Vagina (tissue), 2 donors: ENCODE measurements at regions not wholly inside any gene's neighbourhood (a gene's known extent, or its start where the extent isn't known, plus 50 kb on each side); places are given as distances from the start of the nearest gene placed in this dataset.

Source experiments
- DNase-seq, 2 donors: peaks; one replicate each; pipeline ENCODE4 v3.0.0-alpha.2; 2017; ENCODE audit errors: extremely low spot score in 2 of 2
- H3K27ac ChIP-seq: fragments of 200-600 bp; sonication (generic); one replicate; pipeline ENCODE4 v1.5.1; 2019
- H3K27me3 ChIP-seq: fragments of 200-600 bp; sonication (generic); one replicate; pipeline ENCODE4 v1.5.1; 2019
- H3K36me3 ChIP-seq, 2 donors: fragments of 200-600 bp; sonication (generic); one replicate each; pipeline ENCODE4 v1.5.1; 2017 to 2019
- H3K4me1 ChIP-seq: fragments of 200-600 bp; sonication (generic); one replicate; pipeline ENCODE4 v1.5.1; 2019
- H3K4me3 ChIP-seq, 2 donors: fragments of 200-600 bp; sonication (generic); 1 replicate in 1 of 2; 2 replicates in 1 of 2; pipeline ENCODE4 v1.5.1; 2016 to 2019
- H3K9me3 ChIP-seq: fragments of 200-600 bp; sonication (generic); one replicate; pipeline ENCODE4 v1.5.1; 2019
- CTCF ChIP-seq, 3 experiments: fragments of 450-650 bp in 2 of 3; fragments of 200-600 bp in 1 of 3; sonication (generic) in 1 of 3; IDR thresholded peaks; one replicate each; pipeline ENCODE4 v1.5.1; 2017 to 2019; ENCODE audit warnings: antibody characterized with exemption in 3 of 3, mild to moderate bottlenecking in 2 of 3, moderate library complexity in 2 of 3
- POLR2A ChIP-seq, 2 donors: fragments of 450-650 bp; IDR thresholded peaks; one replicate each; pipeline ENCODE4 v1.6.1; 2017; ENCODE audit warnings: antibody characterized with exemption in 2 of 2, mild to moderate bottlenecking in 2 of 2, moderate library complexity in 2 of 2
- POLR2AphosphoS5 ChIP-seq, 2 donors: sonication (generic); formaldehyde crosslinking; IDR thresholded peaks; one replicate each; pipeline ENCODE4 v1.9.0; 2017; ENCODE audit warnings: antibody characterized with exemption in 2 of 2, mild to moderate bottlenecking in 2 of 2, low read depth in 1 of 2; ENCODE audit not compliant: insufficient read depth in 1 of 2
- intact Hi-C: fragments of 100-400 bp; cut with DNase I; formaldehyde crosslinking; loops from one replicate; pipeline ENCODE4 v1.15.1; 2023

DNA sequence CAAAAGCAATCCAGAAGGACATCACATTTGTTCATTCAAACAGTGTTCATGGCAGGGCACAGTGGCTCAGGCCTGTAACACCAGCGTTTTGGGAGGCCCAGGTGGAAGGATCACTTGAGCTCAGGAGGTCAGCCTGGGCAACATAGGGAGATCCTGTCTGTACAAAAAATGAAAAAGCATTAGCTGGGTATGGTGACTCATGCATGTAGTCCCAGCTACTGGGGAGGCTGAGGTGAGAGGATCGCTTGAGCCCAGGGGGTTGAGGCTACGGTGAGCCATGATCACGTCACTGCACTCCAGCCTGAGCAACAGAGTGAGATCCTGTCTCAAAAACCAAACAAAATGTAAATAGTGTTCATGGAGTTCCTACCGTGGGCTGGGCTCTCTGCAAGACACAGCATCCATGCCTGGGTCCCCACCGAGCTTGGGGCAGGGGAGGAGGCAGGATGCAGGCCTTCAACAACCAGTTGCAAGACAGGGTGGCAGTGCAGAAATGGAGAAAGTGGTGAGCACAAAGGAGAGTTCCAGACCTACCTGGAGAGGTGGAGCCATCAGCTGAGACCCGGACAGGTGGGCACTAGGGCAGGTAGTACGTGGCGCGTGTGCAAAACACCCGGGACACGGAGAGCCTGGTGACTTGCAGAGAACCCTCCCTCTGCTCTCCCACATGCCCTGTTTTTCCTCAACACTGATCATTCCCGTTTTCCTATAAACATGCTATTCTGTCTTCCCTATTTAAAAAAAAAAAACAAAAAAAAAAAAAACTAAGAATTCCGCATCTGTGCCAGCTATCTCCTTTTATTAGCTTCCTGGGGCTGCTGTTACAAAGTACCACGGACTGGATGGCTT lies 138.9 kb downstream of the TOMM20 start:
- no peaks in the 10 kb centered on the region for H3K9me3 ChIP-seq
- H3K4me1 ChIP-seq: peaks cover 47% of the 10 kb centered on the region
- intact Hi-C loops: loop anchor here (10.0 kb wide), 1 partner anchor 455 kb away; no protein-coding TSS in a partner anchor
- no peaks in the 10 kb centered on the region for H3K27me3 ChIP-seq
- DNase-seq: no peak
- H3K27ac ChIP-seq: peak overlapping the region; percentile 60
- H3K4me3 ChIP-seq: no peak overlapping the region
- TF ChIP-seq POLR2A (IDR thresholded peaks at IDR 0.05) (no peak), POLR2AphosphoS5 (IDR thresholded peaks at IDR 0.05; ENCODE audit: insufficient read depth in 1 of 2, low read depth in 1 of 2) (peak in 1 of 2 donors; percentile 35)
- no peaks in the 10 kb centered on the region for H3K36me3 ChIP-seq

GRCh38 chr1:234989019-234989418 lies 139.6 kb downstream of the TOMM20 start:
- Histone ChIP-seq H3K27me3 (no peaks in the 10 kb centered on the region), H3K9me3 (no peaks in the 10 kb centered on the region), H3K36me3 (no peaks in the 10 kb centered on the region), H3K4me3 (no peak overlapping the region), H3K4me1 (peaks cover 54% of the 10 kb centered on the region), H3K27ac (peak overlapping the region; percentile 60)
- DNase-seq: no peak
- intact Hi-C loops: loop anchor here (10.0 kb wide), 1 partner anchor 454 kb away; no protein-coding TSS in a partner anchor
- TF ChIP-seq POLR2A (IDR thresholded peaks at IDR 0.05): no peak
- TF ChIP-seq POLR2AphosphoS5 (IDR thresholded peaks at IDR 0.05; ENCODE audit: insufficient read depth in 1 of 2, low read depth in 1 of 2): no peak
- no peak for TF ChIP-seq CTCF (IDR thresholded peaks at IDR 0.05)

GRCh38 chr1:234988536-234988935 lies 140.1 kb downstream of the TOMM20 start:
- no peak for TF ChIP-seq POLR2AphosphoS5 (IDR thresholded peaks at IDR 0.05; ENCODE audit: insufficient read depth in 1 of 2, low read depth in 1 of 2)
- no peak for TF ChIP-seq CTCF (IDR thresholded peaks at IDR 0.05)
- no peak for TF ChIP-seq POLR2A (IDR thresholded peaks at IDR 0.05)
- H3K4me1 ChIP-seq: peaks cover 59% of the 10 kb centered on the region
- no peak overlapping the region for H3K4me3 ChIP-seq
- no peaks in the 10 kb centered on the region for H3K9me3 ChIP-seq
- H3K27ac ChIP-seq: peak overlapping the region; percentile 86
- intact Hi-C loops: loop anchor here (10.0 kb wide), 1 partner anchor 454 kb away; no protein-coding TSS in a partner anchor
- H3K36me3 ChIP-seq: no peaks in the 10 kb centered on the region
- DNase-seq: no peak
- H3K27me3 ChIP-seq: no peaks in the 10 kb centered on the region

DNA sequence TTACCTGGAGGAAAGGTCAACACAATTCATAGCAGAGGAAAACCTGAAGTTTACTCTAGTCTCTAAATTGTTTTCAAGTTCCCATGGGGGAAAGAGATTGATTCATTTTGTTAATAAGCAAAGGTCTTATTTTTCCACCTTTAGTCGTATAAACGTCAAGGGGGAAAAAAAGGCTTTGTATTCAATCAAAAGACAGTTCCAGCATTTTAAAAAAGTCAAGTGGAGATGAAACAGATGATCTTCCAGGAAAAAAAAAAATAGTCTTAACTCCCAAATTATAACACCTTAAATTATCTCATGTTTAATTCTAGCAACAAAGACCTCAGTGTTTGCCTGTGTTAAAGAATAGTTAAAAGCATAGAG lies 140.5 kb downstream of the TOMM20 start:
- Histone ChIP-seq H3K27ac (peak overlapping the region; percentile 86), H3K4me1 (peaks cover 63% of the 10 kb centered on the region), H3K9me3 (no peaks in the 10 kb centered on the region), H3K36me3 (no peaks in the 10 kb centered on the region), H3K27me3 (no peaks in the 10 kb centered on the region), H3K4me3 (no peak overlapping the region)
- TF ChIP-seq POLR2A (IDR thresholded peaks at IDR 0.05) (no peak), POLR2AphosphoS5 (IDR thresholded peaks at IDR 0.05; ENCODE audit: insufficient read depth in 1 of 2, low read depth in 1 of 2) (no peak), CTCF (IDR thresholded peaks at IDR 0.05) (no peak)
- DNase-seq: no peak
- intact Hi-C loops: loop anchor here (10.0 kb wide), 1 partner anchor 453 kb away; no protein-coding TSS in a partner anchor

DNA sequence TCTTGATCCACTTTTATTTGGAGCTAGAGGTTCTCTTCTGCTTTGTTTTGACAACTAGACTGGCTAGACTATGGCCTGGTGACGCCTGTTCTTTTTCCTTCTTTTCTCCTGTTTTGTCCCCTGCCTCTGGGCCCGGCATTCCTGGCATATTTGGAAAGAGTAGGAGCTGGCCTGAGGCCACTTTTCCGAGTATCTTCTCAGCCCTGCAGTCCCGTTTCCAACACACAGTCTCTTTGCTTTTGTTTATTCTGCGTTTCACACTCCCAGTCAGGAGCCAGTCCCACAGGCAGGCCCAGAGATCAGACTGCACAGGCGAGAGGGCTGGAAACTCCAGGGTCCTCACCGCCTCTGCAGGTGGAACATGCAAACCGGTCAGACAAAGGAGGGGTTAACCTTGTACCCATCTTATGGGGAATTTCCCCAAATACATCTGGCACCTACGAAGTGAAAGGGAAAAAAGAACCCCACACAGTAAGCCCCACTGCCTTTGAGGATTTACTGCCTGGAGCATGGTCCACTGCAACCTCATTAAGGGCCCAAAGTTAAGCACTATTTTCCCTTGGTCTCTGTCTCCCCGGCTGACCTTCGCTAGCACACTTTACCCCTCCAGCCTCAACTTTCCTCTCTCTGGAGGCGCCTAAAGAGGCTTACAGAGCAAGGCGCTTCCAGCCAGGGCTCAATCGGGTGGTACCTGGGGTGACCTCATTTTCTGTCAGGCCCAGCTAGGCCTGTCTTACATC lies 141.1 kb downstream of the TOMM20 start:
- H3K27ac ChIP-seq: peak overlapping the region; percentile 86
- H3K4me3 ChIP-seq: no peak overlapping the region
- intact Hi-C loops: loop anchor here (10.0 kb wide), 1 partner anchor 453 kb away; no protein-coding TSS in a partner anchor
- H3K9me3 ChIP-seq: no peaks in the 10 kb centered on the region
- H3K36me3 ChIP-seq: no peaks in the 10 kb centered on the region
- no peak for DNase-seq
- H3K27me3 ChIP-seq: no peaks in the 10 kb centered on the region
- TF ChIP-seq POLR2A (IDR thresholded peaks at IDR 0.05): no peak
- TF ChIP-seq POLR2AphosphoS5 (IDR thresholded peaks at IDR 0.05; ENCODE audit: insufficient read depth in 1 of 2, low read depth in 1 of 2): peak; percentile 53 to 65
- no peak for TF ChIP-seq CTCF (IDR thresholded peaks at IDR 0.05)
- peaks cover 63% of the 10 kb centered on the region for H3K4me1 ChIP-seq
